Heart right ventricle (tissue), 16 donors: ENCODE measurements at regions not wholly inside any gene's neighbourhood (a gene's known extent, or its start where the extent isn't known, plus 50 kb on each side); places are given as distances from the start of the nearest gene placed in this dataset.
A peak's percentile ranks its signal among the peaks of the same experiment; 100 is the strongest.
"Not testable (repeated sequence)": the region's sequence is repeated elsewhere in the genome, so short reads cannot be mapped to it uniquely, and the experiment has no call there.

Experiments used
- ATAC-seq, 8 donors: fragments of 200-7000 bp; cut with Tn5 transposase; one replicate each; pipeline ENCODE4 v1.9.1; 2020; ENCODE audit warnings: mild to moderate bottlenecking in 8 of 8, moderate library complexity in 8 of 8, moderate number of reproducible peaks in 1 of 8
- DNase-seq, 2 donors: peaks; one replicate each; pipeline ENCODE4 v3.0.0-alpha.2; 2020
- H3K27ac ChIP-seq, 10 donors: fragments of 200-600 bp; sonication (generic) in 2 of 10; one replicate each; pipeline versions ENCODE4 v1.5.0 to v1.8.0; 2020 to 2022; ENCODE audit warnings: mild to moderate bottlenecking in 3 of 10
- H3K27me3 ChIP-seq, 7 donors: fragments of 200-600 bp; one replicate each; pipeline ENCODE4 v1.8.0; 2021 to 2022; ENCODE audit warnings: mild to moderate bottlenecking in 2 of 7
- H3K36me3 ChIP-seq, 9 donors: fragments of 200-600 bp; sonication (generic) in 1 of 9; one replicate each; pipeline versions ENCODE4 v1.5.0 to v1.8.0; 2020 to 2022; ENCODE audit warnings: mild to moderate bottlenecking in 2 of 9
- H3K4me1 ChIP-seq, 9 donors: fragments of 200-600 bp; sonication (generic) in 1 of 9; one replicate each; pipeline versions ENCODE4 v1.5.0 to v1.8.0; 2020 to 2022; ENCODE audit warnings: mild to moderate bottlenecking in 4 of 9
- H3K4me3 ChIP-seq, 10 donors: fragments of 200-600 bp; sonication (generic) in 2 of 10; one replicate each; pipeline versions ENCODE4 v1.5.0 to v1.8.0; 2020 to 2022; ENCODE audit warnings: mild to moderate bottlenecking in 7 of 10, moderate library complexity in 2 of 10
- H3K9me3 ChIP-seq, 11 donors: fragments of 200-600 bp in 10 of 11; sonication (generic) in 2 of 11; one replicate each; pipeline versions ENCODE4 v1.5.0 to v1.8.0; 2013 to 2022; ENCODE audit warnings: mild to moderate bottlenecking in 2 of 11, control low read depth in 1 of 11, moderate library complexity in 1 of 11
- CTCF ChIP-seq, 9 donors: fragments of 200-600 bp; sonication (generic) in 2 of 9; IDR thresholded peaks; one replicate each; pipeline versions ENCODE4 v1.5.0 to v1.8.0; 2021 to 2022; ENCODE audit warnings: antibody characterized with exemption in 9 of 9, mild to moderate bottlenecking in 5 of 9, moderate library complexity in 1 of 9
- WGBS, 2 donors: extraction: QIAGEN DNeasy Blood & Tissue Kit; methylation state at CpG; one replicate each; pipeline ENCODE4 v1.1.7; 2013; ENCODE audit warnings: inconsistent platforms in 1 of 2; 5-methylcytosine and 5-hydroxymethylcytosine counted together
- intact Hi-C, 10 donors: fragments of 100-400 bp; cut with DNase I; formaldehyde crosslinking; loops; one replicate each; pipeline versions ENCODE4 v1.11.1 to v1.14.2; 2022
- donor health status: Arrhythmogenic right ventricular cardiomyopathy.
- donor health status: ischemic (EF 13 %, LVEDD 7.1; RV severe dilation, severe dysfunction).
- donor health status: healthy with polysubstance abuse.
- donor health status: DM: no; HTN: yes; CAD: no.
- donor health status: DM: no; HTN: no; CAD: no.
- donor health status: ischemic (EF 25% LVEDD 6.9; RV normal size, moderate dysfunction).
- donor health status: ischemic (EF 25% LVEDD 5.7; RV mildly dilated, moderate dysfunction).
- donor health status: healthy.
- donor health status: DM: yes; HTN: yes; CAD: no.
- donor health status: Ischemic cardiomyopathy.
- donor health status: ischemic (EF 35%, LVEDD 5.7; RV mildly dilated, moderate dysfunction).
- donor health status: nonischemic (EF 11% LVEDD 7.7; RV severe dilation, severe dysfunction).
- donor health status: DM: yes; HTN: yes; CAD: no.
- donor health status: PGD.
- donor health status: ischemic (EF 29% LVEDD 5.4; RV normal size, mild dysfunction).
- donor health status: nonischemic (EF 23%, LVEDD 6.1; RV moderate dilation, normal function).

- no peaks in the 10 kb centered on the region for H3K36me3 ChIP-seq
- 89 to 91% methylated on average over 5 of the region's 5 CpGs for WGBS, 2 donors
- no peak overlapping the region for H3K4me3 ChIP-seq
- DNase-seq (no peak), ATAC-seq (no peak)
- TF ChIP-seq CTCF (IDR thresholded peaks at IDR 0.05): no peak
- intact Hi-C loops: no loop called here
- no peaks in the 10 kb centered on the region for H3K9me3 ChIP-seq
- peaks cover 0 to 9% (median 0%) of the 10 kb centered on the region in 9 donors for H3K4me1 ChIP-seq
- no peak overlapping the region for H3K27ac ChIP-seq
- peaks cover 0 to 11% (median 0%) of the 10 kb centered on the region in 7 donors for H3K27me3 ChIP-seq
Measured at GRCh38 chr5:160496784-160497183, 75.1 kb downstream of the PTTG1 start.

- no peaks in the 10 kb centered on the region for H3K9me3 ChIP-seq
- no peak overlapping the region for H3K4me3 ChIP-seq
- DNase-seq (no peak), ATAC-seq (no peak)
- WGBS, 2 donors: 93 to 96% methylated on average over 2 of the region's 2 CpGs
- no peak overlapping the region for H3K27ac ChIP-seq
- no peaks in the 10 kb centered on the region for H3K36me3 ChIP-seq
- intact Hi-C loops: no loop called here
- no peak for TF ChIP-seq CTCF (IDR thresholded peaks at IDR 0.05)
- H3K4me1 ChIP-seq: peaks cover 0 to 9% (median 0%) of the 10 kb centered on the region in 9 donors
- peaks cover 0 to 11% (median 0%) of the 10 kb centered on the region in 7 donors for H3K27me3 ChIP-seq
Measured at GRCh38 chr5:160497878-160498277, 76.2 kb downstream of the PTTG1 start.

GRCh38 chr5:160498441-160499043, 76.9 kb downstream of the PTTG1 start:
- ATAC-seq, H3K36me3 ChIP-seq: not testable (repeated sequence)
- 90 to 96% methylated on average over 13 to 15 of the region's 21 CpGs for WGBS, 2 donors

GRCh38 chr5:160500786-160501779, 79.4 kb downstream of the PTTG1 start:
- H3K27ac ChIP-seq: no peak overlapping the region
- H3K36me3 ChIP-seq: no peaks in the 10 kb centered on the region
- peak in 5 of 8 donors; percentile 39 to 72 (median 68) for ATAC-seq

More at GRCh38 chr5:160498441-160499043, 76.9 kb downstream of the PTTG1 start:
- H3K27ac ChIP-seq, DNase-seq, H3K4me1 ChIP-seq, intact Hi-C loops, H3K9me3 ChIP-seq, H3K27me3 ChIP-seq, H3K4me3 ChIP-seq: not testable (repeated sequence)

More at GRCh38 chr5:160500786-160501779, 79.4 kb downstream of the PTTG1 start:
- Histone ChIP-seq H3K9me3 (no peaks in the 10 kb centered on the region), H3K4me3 (no peak overlapping the region), H3K27me3 (peaks cover 0 to 6% (median 0%) of the 10 kb centered on the region in 7 donors), H3K4me1 (peaks cover 0 to 14% (median 0%) of the 10 kb centered on the region in 9 donors)
- DNase-seq: peak in 1 of 2 donors; percentile 21
- intact Hi-C loops: no loop called here
- 60 to 70% methylated on average over 6 of the region's 6 CpGs for WGBS, 2 donors
- no peak for TF ChIP-seq CTCF (IDR thresholded peaks at IDR 0.05)
